ENCODE measurements at regions not wholly inside any gene's neighbourhood (a gene's known extent, or its start where the extent isn't known, plus 50 kb on each side); places are given as distances from the start of the nearest gene placed in this dataset.
"Not testable (repeated sequence)": the region's sequence is repeated elsewhere in the genome, so short reads cannot be mapped to it uniquely, and the experiment has no call there.

DNA sequence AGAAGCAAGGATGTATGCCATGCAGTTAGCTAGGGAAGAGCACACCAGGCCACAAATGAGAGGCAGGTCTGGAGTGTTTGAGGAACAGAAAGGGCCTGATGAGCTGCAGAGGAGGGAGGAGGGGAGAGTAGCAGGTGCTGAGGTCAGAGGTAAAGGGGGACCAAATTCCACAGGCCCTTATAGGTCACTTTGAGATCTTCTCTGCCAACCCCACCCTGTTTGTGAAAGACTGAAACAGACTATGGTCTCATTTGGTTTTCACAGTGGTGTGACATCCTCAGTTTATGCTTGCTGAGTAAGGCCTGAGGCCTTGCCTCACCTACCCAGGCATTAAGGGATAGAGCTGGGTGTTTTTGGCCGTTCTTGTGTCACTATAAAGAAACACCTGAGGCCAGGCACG is 187.7 kb upstream of the MYLIP start:
- CTCF ChIA-PET, result interaction anchor here (0.6 kb wide), 1 partner anchor 11 kb away, joined by 3 read pairs; no protein-coding TSS in a partner anchor
- POLR2A ChIA-PET, result interaction anchor here (0.6 kb wide), 1 partner anchor 312 kb away, joined by 3 read pairs; no protein-coding TSS in a partner anchor
- Mint-ChIP-seq H3K27me3 (no peaks in the 10 kb centered on the region), H3K36me3 (ENCODE audit: low read depth) (no peaks in the 10 kb centered on the region), H3K9me3 (peaks cover 7% of the 10 kb centered on the region), H3K4me3 (no peak overlapping the region), H3K4me1 (no peaks in the 10 kb centered on the region), H3K27ac (no peak overlapping the region)
- no peak for DNase-seq

DNA sequence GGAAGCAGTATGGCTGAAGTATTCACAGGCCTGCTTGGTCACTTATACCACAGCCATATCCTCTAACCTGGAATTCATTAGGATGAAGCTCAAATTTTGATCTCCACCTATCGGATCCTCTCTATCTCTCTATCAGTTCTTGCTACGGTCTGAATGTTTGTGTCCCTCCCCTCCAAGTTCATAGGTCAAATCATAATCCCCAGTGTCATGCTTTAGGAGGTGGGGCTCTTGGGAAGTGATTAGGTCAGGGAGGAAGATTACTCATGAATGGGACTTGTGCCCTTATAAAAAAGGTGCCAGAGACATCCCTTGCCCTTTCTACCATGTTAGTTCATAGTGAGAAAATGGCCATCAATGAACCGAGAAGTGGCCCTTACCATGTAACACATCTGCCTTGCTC is 190.8 kb upstream of the MYLIP start:
- H3K36me3 Mint-ChIP-seq (ENCODE audit: low read depth), result no peaks in the 10 kb centered on the region
- H3K27ac Mint-ChIP-seq, result no peak overlapping the region
- H3K9me3 Mint-ChIP-seq, result peaks cover 7% of the 10 kb centered on the region
- H3K4me3 Mint-ChIP-seq, result no peak overlapping the region
- H3K27me3 Mint-ChIP-seq, result no peaks in the 10 kb centered on the region
- ChIA-PET CTCF (interaction anchor here (0.6 to 1.7 kb wide), 2 partner anchors 11 to 751 kb away, joined by 3 to 4 read pairs; no protein-coding TSS in a partner anchor), POLR2A (no interaction called here)
- no peak for DNase-seq
- no peaks in the 10 kb centered on the region for H3K4me1 Mint-ChIP-seq

DNA sequence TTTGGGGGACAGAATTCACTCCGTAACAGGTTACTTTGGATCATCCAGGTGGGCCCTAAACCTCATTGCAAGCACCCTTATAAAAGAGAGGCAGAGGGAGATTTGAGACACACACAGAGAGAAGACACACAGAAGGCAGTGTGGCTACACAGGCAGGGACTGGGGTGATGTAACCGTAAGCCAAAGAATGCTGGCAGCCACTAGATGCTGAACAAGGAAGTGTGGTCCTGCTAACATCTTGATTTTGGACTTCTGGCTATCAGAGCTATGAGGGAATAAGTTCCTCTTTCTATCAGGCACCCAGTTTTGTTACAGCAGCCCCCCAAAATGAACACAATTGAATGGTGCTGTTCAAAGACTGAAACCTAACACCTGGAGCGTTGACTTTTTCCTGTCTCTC is 191.3 kb upstream of the MYLIP start:
- H3K27me3 Mint-ChIP-seq, result no peaks in the 10 kb centered on the region
- POLR2A ChIA-PET, result no interaction called here
- H3K4me1 Mint-ChIP-seq, result no peaks in the 10 kb centered on the region
- DNase-seq, result no peak
- H3K27ac Mint-ChIP-seq, result no peak overlapping the region
- H3K4me3 Mint-ChIP-seq, result no peak overlapping the region
- CTCF ChIA-PET, result no interaction called here
- H3K9me3 Mint-ChIP-seq, result peaks cover 7% of the 10 kb centered on the region
- H3K36me3 Mint-ChIP-seq (ENCODE audit: low read depth), result no peaks in the 10 kb centered on the region

DNA sequence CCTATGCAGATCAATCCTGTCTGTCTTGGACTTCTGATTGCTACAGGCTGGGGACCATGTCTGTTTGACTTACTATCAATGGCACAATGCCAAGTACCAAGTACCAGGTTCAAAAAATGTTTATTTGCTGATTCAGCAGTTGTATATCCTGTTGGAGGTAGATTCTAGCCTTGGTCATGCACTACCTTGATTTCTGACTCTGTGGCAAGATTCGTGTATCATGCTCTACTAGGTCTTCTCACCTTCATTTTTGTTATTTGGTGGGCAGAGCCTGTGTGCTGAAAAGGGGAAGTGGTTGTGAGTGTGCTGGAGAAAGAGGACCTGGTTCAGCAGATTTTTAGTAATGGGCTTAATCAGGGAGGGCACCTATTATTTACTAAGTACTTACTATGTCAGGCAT is 192.4 kb upstream of the MYLIP start:
- ChIA-PET POLR2A (no interaction called here), CTCF (interaction anchor here (0.9 kb wide), 1 partner anchor 7 kb away, joined by 3 read pairs; no protein-coding TSS in a partner anchor)
- Mint-ChIP-seq H3K27me3 (no peaks in the 10 kb centered on the region), H3K4me3 (no peak overlapping the region), H3K27ac (no peak overlapping the region), H3K4me1 (no peaks in the 10 kb centered on the region), H3K36me3 (ENCODE audit: low read depth) (peaks cover under 1% of the 10 kb centered on the region), H3K9me3 (peaks cover 11% of the 10 kb centered on the region)
- no peak for DNase-seq

DNA sequence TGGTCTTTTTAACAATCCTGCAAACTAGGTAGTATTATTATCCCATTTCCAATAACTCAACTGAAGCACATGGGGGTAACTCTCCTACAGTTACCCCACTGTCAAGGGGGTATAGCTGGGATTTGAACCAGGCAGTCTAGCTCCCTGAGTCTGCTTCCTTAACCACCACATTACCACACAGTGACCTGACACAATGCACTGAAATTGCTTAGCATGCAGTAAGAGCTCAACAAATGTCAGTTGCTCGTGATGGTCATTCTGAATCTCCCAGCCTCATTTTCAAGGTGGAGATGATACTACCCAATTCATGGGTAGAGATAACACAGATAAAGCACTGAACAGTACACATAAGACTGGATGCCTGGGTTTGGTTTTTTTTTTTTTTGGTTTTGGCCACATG is 193.2 kb upstream of the MYLIP start:
- no peak overlapping the region for H3K27ac Mint-ChIP-seq
- peaks cover 2% of the 10 kb centered on the region for H3K36me3 Mint-ChIP-seq (ENCODE audit: low read depth)
- CTCF ChIA-PET, result interaction anchor here (0.9 kb wide), 1 partner anchor 8 kb away, joined by 3 read pairs; no protein-coding TSS in a partner anchor
- POLR2A ChIA-PET, result no interaction called here
- H3K4me1 Mint-ChIP-seq, result no peaks in the 10 kb centered on the region
- DNase-seq, result no peak
- no peak overlapping the region for H3K4me3 Mint-ChIP-seq
- H3K27me3 Mint-ChIP-seq, result no peaks in the 10 kb centered on the region
- H3K9me3 Mint-ChIP-seq, result peaks cover 13% of the 10 kb centered on the region

DNA sequence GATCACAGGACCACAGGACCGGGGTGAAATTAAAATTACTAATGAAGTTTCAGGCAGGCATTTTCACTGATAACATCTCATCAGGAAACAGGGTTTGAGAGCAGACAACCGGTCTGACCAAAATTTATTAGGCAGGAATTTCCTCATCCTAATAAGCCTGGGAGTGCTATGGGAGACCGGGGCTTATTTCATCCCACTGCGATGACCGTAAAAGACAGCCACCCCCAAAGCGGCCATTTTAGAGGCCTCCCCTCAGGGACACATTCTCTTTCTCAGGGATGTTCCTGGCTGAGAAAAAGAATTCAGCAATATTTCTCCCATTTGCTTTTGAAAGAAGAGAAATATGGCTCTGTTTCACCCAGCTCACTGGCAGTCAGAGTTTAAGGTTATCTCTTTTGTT is 197.2 kb upstream of the MYLIP start:
- peaks cover 15% of the 10 kb centered on the region for H3K9me3 Mint-ChIP-seq
- H3K36me3 Mint-ChIP-seq (ENCODE audit: low read depth); POLR2A ChIA-PET; H3K27me3 Mint-ChIP-seq; DNase-seq; H3K4me3 Mint-ChIP-seq; H3K27ac Mint-ChIP-seq; H3K4me1 Mint-ChIP-seq: not testable (repeated sequence)
- CTCF ChIA-PET, result interaction anchor here (1.0 kb wide), 1 partner anchor 194 kb away, joined by 3 read pairs; no protein-coding TSS in a partner anchor

DNA sequence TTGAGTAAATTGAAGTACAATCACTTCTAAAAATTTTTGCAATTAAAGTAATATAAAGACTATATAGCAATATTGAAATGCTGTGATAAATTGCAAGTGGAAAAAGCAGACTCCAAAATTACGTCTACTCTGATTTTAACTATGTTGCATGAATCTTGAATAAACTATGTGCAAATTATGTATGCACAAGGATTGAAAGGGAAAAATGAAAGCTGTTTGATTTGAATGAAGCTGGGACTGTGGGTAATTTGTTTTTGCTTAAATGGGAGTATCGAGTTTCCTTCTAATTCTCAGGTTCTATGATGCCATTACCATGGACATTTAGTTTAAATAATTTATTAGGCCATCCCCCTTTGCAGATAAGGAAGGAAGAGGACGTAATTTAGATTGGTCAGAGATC is 198.7 kb upstream of the MYLIP start:
- Mint-ChIP-seq H3K36me3 (ENCODE audit: low read depth) (peaks cover 2% of the 10 kb centered on the region), H3K27me3 (no peaks in the 10 kb centered on the region), H3K27ac (no peak overlapping the region), H3K4me1 (no peaks in the 10 kb centered on the region), H3K4me3 (no peak overlapping the region), H3K9me3 (peaks cover 17% of the 10 kb centered on the region)
- ChIA-PET CTCF (no interaction called here), POLR2A (no interaction called here)
- no peak for DNase-seq

DNA sequence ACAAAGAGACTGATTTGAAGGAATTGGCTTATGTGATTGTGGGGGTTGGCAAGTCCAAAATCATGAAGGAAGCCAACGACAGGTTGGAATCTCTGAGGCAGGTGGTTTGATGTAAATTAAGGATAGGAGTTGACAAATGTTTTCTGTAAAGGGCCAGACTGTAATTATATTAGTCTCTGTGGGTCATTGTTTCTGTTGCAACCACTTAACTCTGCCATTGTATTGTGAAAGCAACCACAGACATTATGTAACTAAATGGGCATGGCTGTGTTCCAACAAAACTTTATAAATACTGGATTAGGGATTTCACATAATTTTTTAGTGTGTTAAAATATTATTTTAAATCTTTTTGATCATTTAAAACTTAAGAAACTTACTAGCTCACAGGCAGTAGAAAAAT is 199.2 kb upstream of the MYLIP start:
- no peaks in the 10 kb centered on the region for H3K4me1 Mint-ChIP-seq
- H3K27ac Mint-ChIP-seq, result no peak overlapping the region
- H3K9me3 Mint-ChIP-seq, result peaks cover 17% of the 10 kb centered on the region
- ChIA-PET CTCF (no interaction called here), POLR2A (no interaction called here)
- no peak for DNase-seq
- H3K36me3 Mint-ChIP-seq (ENCODE audit: low read depth), result peaks cover 2% of the 10 kb centered on the region
- H3K27me3 Mint-ChIP-seq, result no peaks in the 10 kb centered on the region
- no peak overlapping the region for H3K4me3 Mint-ChIP-seq

DNA sequence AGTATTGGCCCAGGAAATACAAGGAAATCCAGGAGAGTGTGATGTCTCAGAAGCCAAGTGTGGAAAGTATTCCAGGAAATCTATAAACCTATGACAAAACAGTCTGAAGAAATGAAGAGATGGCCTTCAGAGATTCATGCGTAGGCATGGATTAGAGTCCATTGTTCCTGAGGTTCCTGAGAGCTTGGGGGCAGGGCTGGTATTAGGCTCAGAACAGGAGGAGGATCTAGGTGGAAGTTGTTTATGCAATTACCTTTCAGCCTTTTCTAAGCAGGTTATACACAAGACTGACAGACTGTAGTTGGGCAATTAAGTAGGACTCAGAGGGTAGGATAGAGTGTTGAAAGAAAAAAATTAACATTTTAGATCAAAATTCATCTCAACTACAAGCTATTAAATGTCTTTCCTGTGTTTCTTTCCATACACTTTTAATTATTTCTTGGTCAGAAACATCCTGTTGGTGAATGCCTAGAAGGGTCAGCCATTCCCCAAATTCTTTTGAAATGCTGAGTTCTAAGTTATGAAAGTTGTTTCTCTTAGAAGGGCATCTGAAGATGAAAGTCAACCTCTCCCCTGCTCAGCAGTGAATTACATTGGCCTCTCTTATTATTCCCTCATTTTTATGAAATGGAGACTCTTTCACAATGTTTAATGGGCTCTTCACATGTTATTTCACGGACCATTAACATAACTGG is 201.2 kb upstream of the MYLIP start:
- POLR2A ChIA-PET, result no interaction called here
- CTCF ChIA-PET, result no interaction called here
- Mint-ChIP-seq H3K27ac (no peak overlapping the region), H3K27me3 (no peaks in the 10 kb centered on the region), H3K4me1 (no peaks in the 10 kb centered on the region), H3K36me3 (ENCODE audit: low read depth) (peaks cover 2% of the 10 kb centered on the region), H3K4me3 (no peak overlapping the region), H3K9me3 (peaks cover 22% of the 10 kb centered on the region)
- no peak for DNase-seq

DNA sequence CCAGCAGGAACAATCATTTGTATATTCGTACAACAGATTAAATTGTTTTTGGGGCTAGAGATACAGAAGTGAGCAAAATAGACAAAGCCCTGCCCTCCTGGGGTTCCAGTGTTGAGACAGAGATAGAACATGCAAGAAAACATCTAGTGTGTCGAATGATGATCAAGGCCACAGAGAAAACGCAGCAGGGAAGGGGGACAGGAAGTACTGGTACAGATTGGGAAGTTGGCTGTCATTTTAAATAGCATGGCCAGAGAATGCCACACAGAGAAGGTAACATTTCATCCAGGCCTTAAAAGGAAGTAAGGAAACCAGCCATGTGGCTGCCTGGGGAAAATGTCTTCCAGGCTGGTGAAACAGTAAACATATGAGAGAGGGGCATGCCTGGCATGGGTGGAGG is 202.6 kb upstream of the MYLIP start:
- ChIA-PET POLR2A (no interaction called here), CTCF (no interaction called here)
- Mint-ChIP-seq H3K4me3 (no peak overlapping the region), H3K27ac (no peak overlapping the region), H3K27me3 (no peaks in the 10 kb centered on the region), H3K36me3 (ENCODE audit: low read depth) (no peaks in the 10 kb centered on the region), H3K4me1 (no peaks in the 10 kb centered on the region), H3K9me3 (peaks cover 19% of the 10 kb centered on the region)
- no peak for DNase-seq

DNA sequence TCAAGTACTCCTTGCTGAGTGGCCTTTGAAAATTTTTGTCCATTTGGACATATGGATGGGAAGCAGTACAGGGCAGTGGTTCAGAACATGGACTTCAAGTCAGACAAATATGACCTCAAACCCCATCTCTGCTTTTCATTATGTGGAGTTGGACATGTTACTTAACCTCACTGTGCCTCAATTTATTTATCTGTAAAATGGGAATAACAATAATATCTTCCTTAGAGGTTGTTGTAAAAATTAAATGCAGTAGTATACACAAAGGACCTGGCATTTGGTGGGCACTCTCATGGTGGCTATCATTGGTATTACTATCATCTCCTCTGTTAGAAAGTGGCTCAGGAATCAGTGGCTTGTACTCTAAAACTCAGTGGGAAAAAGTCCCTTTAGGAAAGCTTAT is 204.0 kb upstream of the MYLIP start:
- Mint-ChIP-seq H3K27me3 (no peaks in the 10 kb centered on the region), H3K9me3 (peaks cover 16% of the 10 kb centered on the region), H3K4me1 (no peaks in the 10 kb centered on the region), H3K36me3 (ENCODE audit: low read depth) (no peaks in the 10 kb centered on the region), H3K4me3 (no peak overlapping the region), H3K27ac (no peak overlapping the region)
- ChIA-PET CTCF (no interaction called here), POLR2A (no interaction called here)
- no peak for DNase-seq

DNA sequence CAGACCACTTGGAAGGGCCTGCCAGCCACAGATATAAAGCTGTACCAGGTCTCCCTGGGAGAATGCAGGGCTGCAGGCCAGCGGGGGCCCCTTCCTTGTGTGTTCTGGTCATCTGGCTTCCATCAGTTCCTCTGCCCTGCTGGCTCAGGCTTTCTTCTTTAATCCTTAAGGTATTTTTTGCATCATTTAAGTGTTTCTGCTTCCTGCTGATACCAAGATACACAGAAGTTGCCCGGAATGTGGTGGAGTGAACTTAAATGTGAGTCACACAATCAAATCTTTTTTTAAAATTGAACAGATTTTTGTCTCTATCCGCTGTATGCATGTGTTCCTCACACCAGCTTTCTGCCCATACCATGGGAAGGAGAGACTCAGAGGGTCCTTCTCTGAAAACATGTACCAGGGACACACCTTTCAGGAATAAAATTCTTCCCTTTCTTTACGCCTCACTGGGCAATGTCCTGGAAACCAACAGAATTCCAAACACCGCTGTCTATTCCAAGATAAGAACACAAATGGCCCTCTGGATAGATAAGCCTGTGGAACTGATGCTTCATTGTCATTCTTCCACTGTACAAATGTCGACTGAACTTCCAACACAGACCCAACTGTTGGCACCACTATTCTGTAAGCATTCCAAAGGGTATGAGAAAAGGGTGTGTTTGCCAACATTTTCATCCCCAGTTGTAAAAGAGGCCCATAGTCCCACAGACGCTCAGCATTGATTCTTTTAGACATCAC is 206.2 kb upstream of the MYLIP start:
- POLR2A ChIA-PET, result no interaction called here

DNA sequence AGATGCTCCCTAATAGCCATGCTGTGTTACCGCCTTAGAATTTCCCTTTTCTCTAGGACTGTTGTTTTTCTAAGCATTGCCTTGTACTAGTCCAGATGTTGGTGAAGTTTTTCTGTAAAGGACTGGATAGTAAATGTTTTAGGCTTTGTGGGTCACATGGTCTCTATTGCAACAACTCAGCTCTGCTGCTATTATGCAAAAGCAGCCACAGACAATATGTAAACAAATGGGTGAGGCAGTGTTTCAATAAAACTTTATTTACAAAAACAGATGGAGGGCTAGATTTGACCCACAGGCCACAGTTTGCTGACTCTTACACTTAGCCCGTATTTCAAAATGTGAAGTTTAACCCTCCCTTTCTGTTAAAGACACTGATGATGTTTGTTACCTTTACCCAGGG is 207.6 kb upstream of the MYLIP start:
- Mint-ChIP-seq H3K27me3 (no peaks in the 10 kb centered on the region), H3K27ac (no peak overlapping the region), H3K4me3 (no peak overlapping the region), H3K4me1 (no peaks in the 10 kb centered on the region), H3K9me3 (peaks cover 8% of the 10 kb centered on the region), H3K36me3 (ENCODE audit: low read depth) (no peaks in the 10 kb centered on the region)
- CTCF ChIA-PET, result interaction anchor here (1.2 kb wide), 1 partner anchor 25 kb away, joined by 3 read pairs; no protein-coding TSS in a partner anchor
- DNase-seq, result no peak
- POLR2A ChIA-PET, result no interaction called here

More for the DNA sequence above, 206.2 kb upstream of the MYLIP start:
- Mint-ChIP-seq H3K36me3 (ENCODE audit: low read depth) (no peaks in the 10 kb centered on the region), H3K4me1 (no peaks in the 10 kb centered on the region), H3K27ac (no peak overlapping the region), H3K27me3 (no peaks in the 10 kb centered on the region), H3K9me3 (peaks cover 9% of the 10 kb centered on the region), H3K4me3 (no peak overlapping the region)
- CTCF ChIA-PET, result interaction anchor here (1.2 kb wide), 2 partner anchors 21 to 23 kb away, joined by 3 read pairs; no protein-coding TSS in a partner anchor
- no peak for DNase-seq
